ENCODE measurements at regions not wholly inside any gene's neighbourhood (a gene's known extent, or its start where the extent isn't known, plus 50 kb on each side); places are given as distances from the start of the nearest gene placed in this dataset.
"Not testable (repeated sequence)": the region's sequence is repeated elsewhere in the genome, so short reads cannot be mapped to it uniquely, and the experiment has no call there.

- TF ChIP-seq, protein P1, sequence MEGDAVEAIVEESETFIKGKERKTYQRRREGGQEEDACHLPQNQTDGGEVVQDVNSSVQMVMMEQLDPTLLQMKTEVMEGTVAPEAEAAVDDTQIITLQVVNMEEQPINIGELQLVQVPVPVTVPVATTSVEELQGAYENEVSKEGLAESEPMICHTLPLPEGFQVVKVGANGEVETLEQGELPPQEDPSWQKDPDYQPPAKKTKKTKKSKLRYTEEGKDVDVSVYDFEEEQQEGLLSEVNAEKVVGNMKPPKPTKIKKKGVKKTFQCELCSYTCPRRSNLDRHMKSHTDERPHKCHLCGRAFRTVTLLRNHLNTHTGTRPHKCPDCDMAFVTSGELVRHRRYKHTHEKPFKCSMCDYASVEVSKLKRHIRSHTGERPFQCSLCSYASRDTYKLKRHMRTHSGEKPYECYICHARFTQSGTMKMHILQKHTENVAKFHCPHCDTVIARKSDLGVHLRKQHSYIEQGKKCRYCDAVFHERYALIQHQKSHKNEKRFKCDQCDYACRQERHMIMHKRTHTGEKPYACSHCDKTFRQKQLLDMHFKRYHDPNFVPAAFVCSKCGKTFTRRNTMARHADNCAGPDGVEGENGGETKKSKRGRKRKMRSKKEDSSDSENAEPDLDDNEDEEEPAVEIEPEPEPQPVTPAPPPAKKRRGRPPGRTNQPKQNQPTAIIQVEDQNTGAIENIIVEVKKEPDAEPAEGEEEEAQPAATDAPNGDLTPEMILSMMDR (IDR thresholded peaks at IDR 0.05; ENCODE audit: low read depth, low read length), result no peak
- no peak for TF ChIP-seq MAX (IDR thresholded peaks at IDR 0.05; ENCODE audit: low read depth, low read length)
- TF ChIP-seq POLR2A (IDR thresholded peaks at IDR 0.05; ENCODE audit: extremely low read depth, insufficient read length), result no peak
- TF ChIP-seq MYC (IDR thresholded peaks at IDR 0.05; ENCODE audit: low read depth, low read length), result no peak
- H3K4me3 ChIP-seq (ENCODE audit: low read depth, low read length), result no peak overlapping the region
- DNase-seq (ENCODE audit: low read depth), result no peak
Observed at GRCh38 chr14:44403193-44403592, 103.9 kb downstream of the FSCB start.

DNA sequence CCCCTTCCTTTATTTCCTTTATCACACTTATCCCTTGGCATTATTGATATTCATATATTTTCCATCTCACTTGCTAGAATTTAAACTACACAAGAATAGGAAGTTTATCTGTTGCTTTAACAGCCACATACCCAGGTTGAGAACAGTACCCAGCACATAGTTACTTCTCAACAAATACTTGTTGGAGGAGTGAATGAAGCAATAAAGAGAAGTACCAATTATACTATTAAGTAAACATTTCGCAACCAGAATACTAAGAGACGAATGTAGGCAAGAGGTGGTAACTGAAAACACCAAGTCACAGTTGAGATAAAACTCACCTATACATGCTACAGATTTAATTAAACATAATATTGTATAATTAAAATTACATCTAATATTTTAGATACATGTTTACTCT is 110.9 kb downstream of the FSCB start:
- TF ChIP-seq POLR2A (IDR thresholded peaks at IDR 0.05; ENCODE audit: extremely low read depth, insufficient read length) (no peak), MYC (IDR thresholded peaks at IDR 0.05; ENCODE audit: low read depth, low read length) (no peak), MAX (IDR thresholded peaks at IDR 0.05; ENCODE audit: low read depth, low read length) (no peak)
- TF ChIP-seq, protein P1 (IDR thresholded peaks at IDR 0.05; ENCODE audit: low read depth, low read length), result no peak
- DNase-seq (ENCODE audit: low read depth), result no peak
- H3K4me3 ChIP-seq (ENCODE audit: low read depth, low read length), result no peak overlapping the region

DNA sequence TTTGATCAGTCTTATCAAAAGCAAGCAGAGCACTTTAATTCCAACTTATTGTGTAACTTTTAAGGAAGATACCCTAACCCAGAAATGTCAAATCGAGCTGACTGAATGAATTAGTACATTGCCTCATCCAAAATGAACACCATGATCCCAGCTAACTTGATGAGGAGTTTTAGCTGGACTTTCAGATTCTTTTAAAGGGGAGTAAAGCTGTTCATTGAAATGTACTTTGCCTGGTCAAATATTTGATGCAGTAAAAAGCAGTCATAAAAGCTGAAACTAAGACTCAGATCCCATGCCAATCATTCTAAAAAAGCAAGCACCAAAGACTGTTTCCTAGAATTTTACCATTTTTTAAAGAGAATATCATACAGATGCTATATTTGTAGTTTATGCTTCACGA is 114.1 kb downstream of the FSCB start:
- no peak for TF ChIP-seq MAX (IDR thresholded peaks at IDR 0.05; ENCODE audit: low read depth, low read length)
- no peak overlapping the region for H3K4me3 ChIP-seq (ENCODE audit: low read depth, low read length)
- DNase-seq (ENCODE audit: low read depth), result no peak

DNA sequence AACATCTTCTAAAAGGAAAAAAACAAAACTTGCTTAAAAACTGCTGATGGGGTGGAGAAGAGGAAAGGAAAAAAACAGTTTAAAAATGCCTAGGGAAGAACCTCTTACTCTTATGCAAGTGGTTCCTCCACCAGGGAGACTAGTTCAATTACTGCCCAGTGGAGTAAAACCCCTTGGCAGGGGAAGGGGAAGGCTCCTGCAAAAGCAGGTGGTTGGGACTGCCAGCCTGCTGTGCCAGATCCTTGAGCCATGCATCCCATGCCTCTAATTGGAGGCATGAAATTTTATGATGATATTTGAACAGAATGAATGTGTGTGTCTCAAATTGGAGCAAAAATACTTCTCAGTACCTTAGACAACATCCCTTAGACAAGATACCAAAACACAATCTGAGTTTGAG is 118.8 kb downstream of the FSCB start:
- TF ChIP-seq MAX (IDR thresholded peaks at IDR 0.05; ENCODE audit: low read depth, low read length), result no peak
- no peak for TF ChIP-seq MYC (IDR thresholded peaks at IDR 0.05; ENCODE audit: low read depth, low read length)
- TF ChIP-seq, protein P1 (IDR thresholded peaks at IDR 0.05; ENCODE audit: low read depth, low read length), result no peak
- TF ChIP-seq POLR2A (IDR thresholded peaks at IDR 0.05; ENCODE audit: extremely low read depth, insufficient read length), result no peak
- DNase-seq (ENCODE audit: low read depth), result no peak
- H3K4me3 ChIP-seq (ENCODE audit: low read depth, low read length), result no peak overlapping the region

DNA sequence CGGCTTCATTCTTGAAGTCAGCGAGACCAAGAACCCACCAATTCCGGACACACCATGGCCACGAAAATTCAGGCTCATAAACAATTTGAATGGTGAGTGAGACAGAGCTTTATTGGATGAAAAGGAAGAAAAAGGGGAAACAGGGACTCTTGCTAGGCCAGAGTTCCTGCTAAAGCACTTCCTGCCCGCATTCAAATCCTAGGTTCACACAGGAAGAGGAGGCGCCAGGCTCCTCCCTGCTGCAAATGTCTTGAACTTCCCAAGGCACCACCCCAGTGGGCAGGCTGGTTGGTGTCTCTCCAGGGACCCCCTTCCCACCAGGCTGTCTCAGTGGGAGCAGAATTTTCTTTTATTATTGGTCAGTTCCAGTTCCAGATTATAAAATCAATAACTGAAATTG is 121.2 kb downstream of the FSCB start:
- no peak for DNase-seq (ENCODE audit: low read depth)
- no peak overlapping the region for H3K4me3 ChIP-seq (ENCODE audit: low read depth, low read length)
- TF ChIP-seq, protein P1 (IDR thresholded peaks at IDR 0.05; ENCODE audit: low read depth, low read length), result no peak
- no peak for TF ChIP-seq POLR2A (IDR thresholded peaks at IDR 0.05; ENCODE audit: extremely low read depth, insufficient read length)
- no peak for TF ChIP-seq MAX (IDR thresholded peaks at IDR 0.05; ENCODE audit: low read depth, low read length)

DNA sequence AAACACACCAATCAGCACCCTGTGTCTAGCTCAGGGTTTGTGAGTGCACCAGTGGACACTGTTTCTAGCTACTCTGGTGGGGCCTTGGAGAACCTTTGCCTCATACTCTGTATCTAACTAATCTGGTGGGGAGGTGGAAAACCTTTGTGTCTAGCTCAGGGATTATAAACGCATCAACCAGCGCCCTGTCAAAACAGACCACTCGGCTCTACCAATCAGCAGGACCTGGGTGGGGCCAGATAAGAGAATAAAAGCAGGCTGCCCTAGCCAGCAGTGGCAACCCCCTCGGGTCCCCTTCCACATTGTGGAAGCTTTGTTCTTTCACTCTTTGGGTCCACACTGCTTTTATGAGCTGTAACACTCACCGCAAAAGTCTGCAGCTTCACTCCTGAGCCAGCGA is 121.8 kb downstream of the FSCB start:
- DNase-seq (ENCODE audit: low read depth); H3K4me3 ChIP-seq (ENCODE audit: low read depth, low read length): not testable (repeated sequence)

- DNase-seq (ENCODE audit: low read depth); H3K4me3 ChIP-seq (ENCODE audit: low read depth, low read length): not testable (repeated sequence)
Observed at GRCh38 chr14:44384601-44385293, 122.3 kb downstream of the FSCB start.

Measured in NB4 (cell line).